Urinary bladder (tissue), 3 donors: ENCODE measurements at regions not wholly inside any gene's neighbourhood (a gene's known extent, or its start where the extent isn't known, plus 50 kb on each side); places are given as distances from the start of the nearest gene placed in this dataset.

Experiments
- DNase-seq: peaks from one replicate; pipeline ENCODE4 v3.0.0-alpha.2; 2015; ENCODE audit errors: extremely low spot score
- H3K27ac ChIP-seq: one replicate; pipeline ENCODE4 v1.5.1; 2013; ENCODE audit warnings: low read depth, mild to moderate bottlenecking, moderate library complexity
- H3K36me3 ChIP-seq: one replicate; pipeline ENCODE4 v1.6.1; 2013; ENCODE audit warnings: mild to moderate bottlenecking, moderate library complexity; ENCODE audit not compliant: insufficient read depth
- H3K4me1 ChIP-seq: one replicate; pipeline ENCODE4 v1.6.1; 2013; ENCODE audit warnings: mild to moderate bottlenecking, moderate library complexity; ENCODE audit not compliant: insufficient read depth
- H3K4me3 ChIP-seq: one replicate; pipeline ENCODE4 v1.5.1; 2013; ENCODE audit warnings: low read depth, low read length
- WGBS: extraction: QIAGEN DNeasy Blood & Tissue Kit; methylation state at CpG from one replicate; pipeline ENCODE4 v1.1.7; 2013; 5-methylcytosine and 5-hydroxymethylcytosine counted together
- donor health status: healthy with polysubstance abuse.
- donor health status: healthy.

- Histone ChIP-seq H3K36me3 (no peaks in the 10 kb centered on the region), H3K27ac (no peak overlapping the region), H3K4me3 (no peak overlapping the region), H3K4me1 (no peaks in the 10 kb centered on the region)
- DNase-seq, result no peak
- WGBS, result 84% methylated on average over 19 of the region's 19 CpGs
Measured at GRCh38 chr6:166770216-166771116, 143.4 kb upstream of the RPS6KA2 start.

- WGBS, result 90% methylated on average over 7 of the region's 7 CpGs
- H3K27ac ChIP-seq, result no peak overlapping the region
- DNase-seq, result no peak
- no peaks in the 10 kb centered on the region for H3K36me3 ChIP-seq
- no peaks in the 10 kb centered on the region for H3K4me1 ChIP-seq
- no peak overlapping the region for H3K4me3 ChIP-seq
Measured at GRCh38 chr6:166769648-166770047, 142.6 kb upstream of the RPS6KA2 start.

GRCh38 chr6:166768761-166769160 is 141.7 kb upstream of the RPS6KA2 start:
- no peaks in the 10 kb centered on the region for H3K36me3 ChIP-seq
- 94% methylated on average over 8 of the region's 8 CpGs for WGBS
- DNase-seq, result no peak
- no peaks in the 10 kb centered on the region for H3K4me1 ChIP-seq
- no peak overlapping the region for H3K27ac ChIP-seq
- no peak overlapping the region for H3K4me3 ChIP-seq

GRCh38 chr6:166767230-166767629 is 140.2 kb upstream of the RPS6KA2 start:
- H3K4me3 ChIP-seq, result no peak overlapping the region
- no peaks in the 10 kb centered on the region for H3K4me1 ChIP-seq
- no peaks in the 10 kb centered on the region for H3K36me3 ChIP-seq
- H3K27ac ChIP-seq, result no peak overlapping the region
- no peak for DNase-seq
- WGBS, result 88% methylated on average over 16 of the region's 16 CpGs

- DNase-seq, result no peak
- 76% methylated on average over 10 of the region's 10 CpGs for WGBS
- H3K4me1 ChIP-seq, result no peaks in the 10 kb centered on the region
Measured at GRCh38 chr6:166766769-166767168, 139.7 kb upstream of the RPS6KA2 start.

GRCh38 chr6:166765234-166765541 is 138.1 kb upstream of the RPS6KA2 start:
- Histone ChIP-seq H3K27ac (no peak overlapping the region), H3K4me1 (no peaks in the 10 kb centered on the region), H3K4me3 (no peak overlapping the region), H3K36me3 (no peaks in the 10 kb centered on the region)
- 92% methylated on average over 14 of the region's 14 CpGs for WGBS
- no peak for DNase-seq

More at GRCh38 chr6:166766769-166767168, 139.7 kb upstream of the RPS6KA2 start:
- no peak overlapping the region for H3K27ac ChIP-seq
- H3K36me3 ChIP-seq, result no peaks in the 10 kb centered on the region
- H3K4me3 ChIP-seq, result no peak overlapping the region

- H3K4me1 ChIP-seq, result no peaks in the 10 kb centered on the region
- WGBS, result 96% methylated on average over 24 of the region's 24 CpGs
- no peak overlapping the region for H3K4me3 ChIP-seq
- H3K27ac ChIP-seq, result no peak overlapping the region
- H3K36me3 ChIP-seq, result no peaks in the 10 kb centered on the region
- no peak for DNase-seq
Measured at GRCh38 chr6:166764473-166765233, 137.6 kb upstream of the RPS6KA2 start.

- Histone ChIP-seq H3K4me3 (no peak overlapping the region), H3K27ac (no peak overlapping the region), H3K36me3 (no peaks in the 10 kb centered on the region), H3K4me1 (no peaks in the 10 kb centered on the region)
- WGBS, result 89% methylated on average over 37 of the region's 37 CpGs
- no peak for DNase-seq
Measured at GRCh38 chr6:166763606-166764472, 136.8 kb upstream of the RPS6KA2 start.

GRCh38 chr6:166761801-166762200 is 134.8 kb upstream of the RPS6KA2 start:
- Histone ChIP-seq H3K27ac (no peak overlapping the region), H3K4me1 (no peaks in the 10 kb centered on the region), H3K4me3 (no peak overlapping the region), H3K36me3 (no peaks in the 10 kb centered on the region)
- no peak for DNase-seq
- WGBS, result 88% methylated on average over 9 of the region's 9 CpGs

GRCh38 chr6:166760288-166760687 is 133.2 kb upstream of the RPS6KA2 start:
- no peak for DNase-seq
- H3K4me1 ChIP-seq, result no peaks in the 10 kb centered on the region
- no peak overlapping the region for H3K27ac ChIP-seq
- no peak overlapping the region for H3K4me3 ChIP-seq
- 83% methylated on average over 11 of the region's 11 CpGs for WGBS
- no peaks in the 10 kb centered on the region for H3K36me3 ChIP-seq

- 81% methylated on average over 15 of the region's 15 CpGs for WGBS
Measured at GRCh38 chr6:166758136-166758704, 131.2 kb upstream of the RPS6KA2 start.

GRCh38 chr6:166757232-166758135 is 130.4 kb upstream of the RPS6KA2 start:
- Histone ChIP-seq H3K27ac (no peak overlapping the region), H3K4me1 (no peaks in the 10 kb centered on the region), H3K36me3 (no peaks in the 10 kb centered on the region), H3K4me3 (peak overlapping the region; percentile 6)
- WGBS, result 25% methylated on average over 24 of the region's 24 CpGs
- no peak for DNase-seq

More at GRCh38 chr6:166758136-166758704, 131.2 kb upstream of the RPS6KA2 start:
- no peaks in the 10 kb centered on the region for H3K36me3 ChIP-seq
- H3K27ac ChIP-seq, result no peak overlapping the region
- H3K4me3 ChIP-seq, result no peak overlapping the region
- no peak for DNase-seq
- no peaks in the 10 kb centered on the region for H3K4me1 ChIP-seq
